SH-SY5Y (cell line): ENCODE measurements at regions not wholly inside any gene's neighbourhood (a gene's known extent, or its start where the extent isn't known, plus 50 kb on each side); places are given as distances from the start of the nearest gene placed in this dataset.

Experiments used
- GATA2 ChIP-seq: IDR thresholded peaks from 2 replicates; pipeline ENCODE4 v1.6.1; 2011; ENCODE audit warnings: mild to moderate bottlenecking, low read depth, low read length
- GATA3 ChIP-seq: IDR thresholded peaks from 2 replicates; pipeline ENCODE4 v1.6.1; 2011; ENCODE audit warnings: low read depth, mild to moderate bottlenecking, low read length, moderate library complexity

- TF ChIP-seq GATA2: peak; percentile 90
- peak; percentile 89 for TF ChIP-seq GATA3
These were observed 480.0 kb upstream of the C9orf72 start for GRCh38 chr9:28053096-28053777.
